Testis (tissue), 2 donors: ENCODE measurements at regions not wholly inside any gene's neighbourhood (a gene's known extent, or its start where the extent isn't known, plus 50 kb on each side); places are given as distances from the start of the nearest gene placed in this dataset.

Experiments used
- POLR2A ChIP-seq: fragments of 450-650 bp; IDR thresholded peaks from one replicate; pipeline ENCODE4 v1.6.1; 2017; ENCODE audit warnings: antibody characterized with exemption, mild to moderate bottlenecking, moderate library complexity
- TF ChIP-seq, protein P1 (sequence below), 3 experiments: fragments of 450-650 bp in 2 of 3; fragments of 200-600 bp in 1 of 3; sonication (generic) in 1 of 3; IDR thresholded peaks; one replicate each; pipeline ENCODE4 v1.5.1; 2016 to 2019; ENCODE audit warnings: antibody characterized with exemption in 3 of 3, mild to moderate bottlenecking in 2 of 3, moderate library complexity in 1 of 3

DNA sequence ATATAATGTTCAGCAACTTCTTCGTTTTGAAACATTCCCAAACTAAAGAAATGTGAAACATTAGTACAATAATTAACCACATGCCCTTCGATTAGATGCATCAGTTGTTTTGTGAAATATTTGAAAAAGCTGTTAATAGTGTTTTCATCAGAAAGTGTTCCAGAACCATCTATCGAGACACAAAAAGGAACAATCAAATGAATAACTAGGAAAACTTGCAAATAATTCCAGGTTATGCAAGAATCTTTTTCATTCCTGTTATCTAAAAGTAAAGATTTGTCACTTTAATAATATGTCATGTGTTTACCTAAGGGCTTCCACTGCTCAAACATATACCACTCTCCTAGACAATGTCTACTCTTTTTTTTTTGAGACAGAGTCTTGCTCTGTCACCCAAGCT, 904.2 kb upstream of the MIR17HG start:
- TF ChIP-seq POLR2A, result no peak
- TF ChIP-seq, protein P1, sequence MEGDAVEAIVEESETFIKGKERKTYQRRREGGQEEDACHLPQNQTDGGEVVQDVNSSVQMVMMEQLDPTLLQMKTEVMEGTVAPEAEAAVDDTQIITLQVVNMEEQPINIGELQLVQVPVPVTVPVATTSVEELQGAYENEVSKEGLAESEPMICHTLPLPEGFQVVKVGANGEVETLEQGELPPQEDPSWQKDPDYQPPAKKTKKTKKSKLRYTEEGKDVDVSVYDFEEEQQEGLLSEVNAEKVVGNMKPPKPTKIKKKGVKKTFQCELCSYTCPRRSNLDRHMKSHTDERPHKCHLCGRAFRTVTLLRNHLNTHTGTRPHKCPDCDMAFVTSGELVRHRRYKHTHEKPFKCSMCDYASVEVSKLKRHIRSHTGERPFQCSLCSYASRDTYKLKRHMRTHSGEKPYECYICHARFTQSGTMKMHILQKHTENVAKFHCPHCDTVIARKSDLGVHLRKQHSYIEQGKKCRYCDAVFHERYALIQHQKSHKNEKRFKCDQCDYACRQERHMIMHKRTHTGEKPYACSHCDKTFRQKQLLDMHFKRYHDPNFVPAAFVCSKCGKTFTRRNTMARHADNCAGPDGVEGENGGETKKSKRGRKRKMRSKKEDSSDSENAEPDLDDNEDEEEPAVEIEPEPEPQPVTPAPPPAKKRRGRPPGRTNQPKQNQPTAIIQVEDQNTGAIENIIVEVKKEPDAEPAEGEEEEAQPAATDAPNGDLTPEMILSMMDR (IDR thresholded peaks at IDR 0.05), result no peak
